ENCODE measurements at regions not wholly inside any gene's neighbourhood (a gene's known extent, or its start where the extent isn't known, plus 50 kb on each side); places are given as distances from the start of the nearest gene placed in this dataset.

- no peaks in the 10 kb centered on the region for H3K4me1 ChIP-seq (ENCODE audit: insufficient read depth, low read length)
Measured at GRCh38 chr11:114821621-114822412, 143.5 kb downstream of the NXPE2 start.

GRCh38 chr11:114826910-114827442 is 148.6 kb downstream of the NXPE2 start:
- no peaks in the 10 kb centered on the region for H3K79me2 ChIP-seq (ENCODE audit: insufficient read depth, low read length)
- Mint-ChIP-seq H3K27me3 (ENCODE audit: low read depth, unreplicated experiment) (peaks cover 12% of the 10 kb centered on the region), H3K4me1 (ENCODE audit: low read depth, unreplicated experiment) (no peaks in the 10 kb centered on the region), H3K4me3 (ENCODE audit: unreplicated experiment) (no peak overlapping the region), H3K27ac (ENCODE audit: unreplicated experiment) (no peak overlapping the region), H3K36me3 (ENCODE audit: low read depth, unreplicated experiment) (no peaks in the 10 kb centered on the region), H3K9me3 (ENCODE audit: unreplicated experiment) (no peaks in the 10 kb centered on the region)
- FAIRE-seq (no peak), DNase-seq (ENCODE audit: low read depth) (no peak)
- H3K9me3 ChIP-seq (ENCODE audit: insufficient read depth, low read depth, low read length) = no peaks in the 10 kb centered on the region
- TF ChIP-seq EZH2 (IDR thresholded peaks at IDR 0.05; ENCODE audit: insufficient read depth, low read length) (no peak), CTCF (IDR thresholded peaks at IDR 0.05; ENCODE audit: insufficient read depth, low read depth, low read length) (no peak)
- H4K20me1 ChIP-seq (ENCODE audit: insufficient read depth, low read length) = no peaks in the 10 kb centered on the region
- no peak overlapping the region for H2AFZ ChIP-seq (ENCODE audit: low read depth, low read length)
- H3K27me3 ChIP-seq (ENCODE audit: insufficient read depth, low read length) = no peaks in the 10 kb centered on the region
- H3K27ac ChIP-seq (ENCODE audit: low read depth, low read length) = no peak overlapping the region
- H3K9ac ChIP-seq (ENCODE audit: low read length) = no peak overlapping the region
- no peaks in the 10 kb centered on the region for H3K4me1 ChIP-seq (ENCODE audit: insufficient read depth, low read length)
- no peaks in the 10 kb centered on the region for H3K36me3 ChIP-seq (ENCODE audit: insufficient read depth, low read length)
- H3K4me3 ChIP-seq (ENCODE audit: insufficient read depth, low read depth, low read length) = no peak overlapping the region
- H3K4me2 ChIP-seq (ENCODE audit: low read length) = no peak overlapping the region

More at GRCh38 chr11:114821621-114822412, 143.5 kb downstream of the NXPE2 start:
- Mint-ChIP-seq H3K27ac (ENCODE audit: unreplicated experiment) (no peak overlapping the region), H3K9me3 (ENCODE audit: unreplicated experiment) (no peaks in the 10 kb centered on the region), H3K4me3 (ENCODE audit: unreplicated experiment) (no peak overlapping the region), H3K4me1 (ENCODE audit: low read depth, unreplicated experiment) (peaks cover 3% of the 10 kb centered on the region), H3K27me3 (ENCODE audit: low read depth, unreplicated experiment) (peaks cover 20% of the 10 kb centered on the region), H3K36me3 (ENCODE audit: low read depth, unreplicated experiment) (no peaks in the 10 kb centered on the region)
- Histone ChIP-seq H3K4me2 (ENCODE audit: low read length) (no peak overlapping the region), H3K9me3 (ENCODE audit: insufficient read depth, low read depth, low read length) (no peaks in the 10 kb centered on the region), H3K9ac (ENCODE audit: low read length) (no peak overlapping the region), H3K79me2 (ENCODE audit: insufficient read depth, low read length) (no peaks in the 10 kb centered on the region), H4K20me1 (ENCODE audit: insufficient read depth, low read length) (no peaks in the 10 kb centered on the region), H2AFZ (ENCODE audit: low read depth, low read length) (no peak overlapping the region), H3K27ac (ENCODE audit: low read depth, low read length) (no peak overlapping the region), H3K4me3 (ENCODE audit: insufficient read depth, low read depth, low read length) (no peak overlapping the region), H3K36me3 (ENCODE audit: insufficient read depth, low read length) (no peaks in the 10 kb centered on the region), H3K27me3 (ENCODE audit: insufficient read depth, low read length) (peaks cover 5% of the 10 kb centered on the region)
- peak; percentile 8 for DNase-seq (ENCODE audit: low read depth)
- TF ChIP-seq EZH2 (IDR thresholded peaks at IDR 0.05; ENCODE audit: insufficient read depth, low read length) = no peak
- TF ChIP-seq CTCF (IDR thresholded peaks at IDR 0.05; ENCODE audit: insufficient read depth, low read depth, low read length) = no peak
- FAIRE-seq = no peak

GRCh38 chr11:114827736-114828135 is 149.4 kb downstream of the NXPE2 start:
- no peaks in the 10 kb centered on the region for H3K9me3 Mint-ChIP-seq (ENCODE audit: unreplicated experiment)
- Histone ChIP-seq H3K4me2 (ENCODE audit: low read length) (no peak overlapping the region), H3K4me1 (ENCODE audit: insufficient read depth, low read length) (no peaks in the 10 kb centered on the region), H3K9ac (ENCODE audit: low read length) (no peak overlapping the region), H3K4me3 (ENCODE audit: insufficient read depth, low read depth, low read length) (no peak overlapping the region), H3K27me3 (ENCODE audit: insufficient read depth, low read length) (no peaks in the 10 kb centered on the region), H3K36me3 (ENCODE audit: insufficient read depth, low read length) (no peaks in the 10 kb centered on the region), H3K79me2 (ENCODE audit: insufficient read depth, low read length) (no peaks in the 10 kb centered on the region), H4K20me1 (ENCODE audit: insufficient read depth, low read length) (no peaks in the 10 kb centered on the region), H2AFZ (ENCODE audit: low read depth, low read length) (no peak overlapping the region), H3K27ac (ENCODE audit: low read depth, low read length) (no peak overlapping the region), H3K9me3 (ENCODE audit: insufficient read depth, low read depth, low read length) (no peaks in the 10 kb centered on the region)
- peaks cover 12% of the 10 kb centered on the region for H3K27me3 Mint-ChIP-seq (ENCODE audit: low read depth, unreplicated experiment)
- DNase-seq (ENCODE audit: low read depth) = no peak
- H3K4me3 Mint-ChIP-seq (ENCODE audit: unreplicated experiment) = no peak overlapping the region
- no peaks in the 10 kb centered on the region for H3K36me3 Mint-ChIP-seq (ENCODE audit: low read depth, unreplicated experiment)
- TF ChIP-seq CTCF (IDR thresholded peaks at IDR 0.05; ENCODE audit: insufficient read depth, low read depth, low read length) = no peak
- no peak for TF ChIP-seq EZH2 (IDR thresholded peaks at IDR 0.05; ENCODE audit: insufficient read depth, low read length)
- H3K27ac Mint-ChIP-seq (ENCODE audit: unreplicated experiment) = no peak overlapping the region
- FAIRE-seq = no peak
- no peaks in the 10 kb centered on the region for H3K4me1 Mint-ChIP-seq (ENCODE audit: low read depth, unreplicated experiment)

Data from astrocyte (in vitro differentiated cells and primary cell).